HTR-8/SVneo (cell line): ENCODE measurements at regions not wholly inside any gene's neighbourhood (a gene's known extent, or its start where the extent isn't known, plus 50 kb on each side); places are given as distances from the start of the nearest gene placed in this dataset.

Experiments used
- DNase-seq: peaks from one replicate; pipeline ENCODE4 v3.0.0; 2011; ENCODE audit warnings: low spot score, mixed read lengths; ENCODE audit not compliant: insufficient read length
- FAIRE-seq: peaks from 2 replicates; lab custom pipeline; 2011; peaks lifted over from hg19 to GRCh38; lab: Jason Lieb, UNC

DNA sequence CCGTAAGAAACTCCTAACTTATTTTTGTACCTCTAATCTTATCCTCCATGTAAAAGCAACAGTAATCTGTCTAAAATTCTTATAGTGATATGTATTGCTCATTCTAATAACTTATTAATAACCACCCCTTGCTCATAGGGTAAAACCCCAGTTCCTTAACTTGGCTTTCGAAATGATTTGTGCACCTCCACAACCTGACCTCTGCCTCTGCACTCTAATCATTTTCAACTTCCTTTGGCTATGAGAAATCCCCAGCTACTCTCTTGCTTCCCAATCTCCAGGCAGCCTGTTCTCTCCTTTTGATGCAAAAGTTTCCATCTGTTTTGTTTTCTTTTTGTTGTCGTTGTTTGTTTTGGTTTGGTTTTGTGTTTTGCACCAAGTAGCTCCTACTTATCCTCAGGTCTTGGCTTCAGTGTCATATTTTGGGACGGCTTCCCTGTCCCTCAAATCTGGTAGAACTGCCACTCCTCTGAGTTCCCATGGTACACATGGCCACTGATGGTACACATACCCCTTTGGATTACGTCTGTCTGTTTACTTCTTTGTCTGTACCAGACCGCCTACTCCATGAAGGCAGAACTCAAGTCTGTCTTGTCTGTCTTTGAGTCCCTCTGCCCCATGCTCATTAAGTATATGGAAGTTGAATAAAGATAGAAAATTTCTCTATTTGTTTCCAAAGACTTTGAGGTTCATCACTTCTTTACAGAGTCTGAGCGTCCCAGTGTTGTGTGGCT, 105.6 kb upstream of the TGFBR2 start:
- FAIRE-seq: no peak
- DNase-seq: no peak

DNA sequence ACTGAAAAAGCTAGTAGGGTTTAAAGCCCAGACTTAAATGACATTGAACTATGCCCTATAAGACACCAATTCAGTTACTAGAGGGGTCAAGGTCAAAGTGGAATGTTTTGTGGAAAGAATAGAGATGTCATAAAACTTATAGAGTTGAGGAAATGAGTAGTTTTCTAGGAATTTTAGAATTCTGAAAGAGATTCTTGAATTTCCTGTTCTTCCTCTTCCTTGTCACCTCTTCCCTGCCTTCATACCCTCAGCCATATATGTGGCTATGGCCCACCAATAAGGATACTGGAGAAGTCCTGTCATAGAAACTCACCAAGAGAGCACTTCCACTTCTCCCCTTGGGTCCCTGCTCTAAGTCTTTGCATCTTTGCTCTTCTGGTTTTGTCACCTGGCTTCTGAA, 104.9 kb upstream of the TGFBR2 start:
- FAIRE-seq (no peak), DNase-seq (no peak)

DNA sequence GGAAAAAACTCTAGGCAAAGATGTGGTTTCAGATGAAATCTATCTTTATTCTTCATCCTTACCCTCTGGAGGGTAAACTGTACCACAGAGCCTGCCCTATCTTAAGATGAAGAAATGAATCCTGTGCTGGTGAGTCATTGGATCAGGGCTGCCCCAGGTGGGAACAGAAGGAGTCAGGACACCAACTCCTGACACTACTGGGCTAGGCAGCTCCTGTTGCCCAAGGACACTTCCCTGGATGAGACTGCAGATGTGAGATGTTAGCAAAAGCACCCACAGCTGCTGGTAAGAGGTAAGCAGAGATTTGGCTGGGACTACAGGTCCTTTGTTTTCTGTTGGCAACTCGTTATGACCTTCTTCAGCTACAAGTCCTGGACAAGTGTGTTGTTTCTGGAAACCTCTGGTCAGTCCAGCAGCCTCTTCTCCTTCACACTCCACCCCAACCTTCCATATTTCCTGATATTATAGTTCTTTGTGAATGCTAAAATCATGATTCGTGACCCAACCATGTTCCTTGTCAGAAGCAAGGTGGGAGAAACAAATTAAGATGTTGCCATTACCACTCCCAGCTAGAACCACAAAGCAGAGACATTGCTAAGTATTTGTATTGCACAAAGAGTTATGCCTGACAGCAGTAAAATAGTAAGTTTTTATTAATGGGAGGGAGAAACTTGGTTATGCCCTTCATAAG, 104.2 kb upstream of the TGFBR2 start:
- no peak for DNase-seq
- no peak for FAIRE-seq

DNA sequence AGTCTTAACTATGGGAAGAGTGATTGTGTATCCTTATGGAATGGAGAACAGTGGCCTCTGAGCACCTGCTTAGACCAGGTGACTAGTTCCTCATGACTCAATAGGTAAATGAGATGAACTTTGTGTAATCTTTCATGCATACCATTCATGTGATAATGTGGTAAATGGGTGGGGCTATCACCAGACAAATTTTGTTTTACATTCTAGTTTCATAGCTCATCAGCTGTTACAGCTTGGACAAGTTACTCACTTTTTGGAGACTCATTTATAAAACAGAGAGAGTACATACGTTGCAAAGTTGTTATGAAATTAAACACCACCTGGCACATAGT, 103.7 kb upstream of the TGFBR2 start:
- FAIRE-seq: no peak
- DNase-seq: no peak

DNA sequence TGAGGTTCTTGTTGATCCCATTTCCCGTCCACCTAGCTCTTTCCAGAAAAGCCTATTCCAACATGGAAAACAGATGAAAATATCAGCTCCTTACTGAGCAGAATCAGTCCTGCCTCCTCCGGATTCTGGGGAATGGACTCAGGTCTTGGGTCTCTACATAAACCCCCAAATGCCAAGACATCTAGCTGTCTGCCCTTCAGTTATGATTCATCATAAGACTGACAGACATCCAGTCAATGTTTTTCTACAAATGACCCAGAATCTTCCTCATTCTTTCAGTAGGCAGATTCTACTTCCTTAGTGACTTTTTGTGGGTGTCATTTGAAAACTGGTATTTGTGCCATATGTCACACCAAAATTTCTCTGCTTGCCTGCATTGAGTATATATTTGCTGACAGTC, 103.0 kb upstream of the TGFBR2 start:
- no peak for FAIRE-seq
- no peak for DNase-seq

DNA sequence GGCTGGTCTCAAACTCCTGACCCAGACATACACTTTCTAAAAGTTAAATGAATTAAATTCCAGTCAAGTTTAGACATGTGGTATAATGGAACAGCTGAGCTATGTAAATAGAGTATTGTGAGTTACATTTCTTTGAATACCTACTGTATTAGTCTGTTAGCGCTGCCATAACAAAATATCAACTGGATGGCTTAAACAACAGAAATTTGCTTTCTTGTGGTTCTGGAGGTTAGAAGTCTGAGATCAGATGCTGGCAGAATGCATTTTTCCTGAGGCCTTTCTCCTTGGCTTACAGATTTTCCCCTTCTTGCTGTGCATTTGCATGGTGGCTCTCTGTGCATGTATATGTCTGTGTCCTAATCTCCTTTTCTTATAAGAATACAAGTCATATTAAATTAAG, 101.5 kb upstream of the TGFBR2 start:
- DNase-seq (no peak), FAIRE-seq (no peak)

DNA sequence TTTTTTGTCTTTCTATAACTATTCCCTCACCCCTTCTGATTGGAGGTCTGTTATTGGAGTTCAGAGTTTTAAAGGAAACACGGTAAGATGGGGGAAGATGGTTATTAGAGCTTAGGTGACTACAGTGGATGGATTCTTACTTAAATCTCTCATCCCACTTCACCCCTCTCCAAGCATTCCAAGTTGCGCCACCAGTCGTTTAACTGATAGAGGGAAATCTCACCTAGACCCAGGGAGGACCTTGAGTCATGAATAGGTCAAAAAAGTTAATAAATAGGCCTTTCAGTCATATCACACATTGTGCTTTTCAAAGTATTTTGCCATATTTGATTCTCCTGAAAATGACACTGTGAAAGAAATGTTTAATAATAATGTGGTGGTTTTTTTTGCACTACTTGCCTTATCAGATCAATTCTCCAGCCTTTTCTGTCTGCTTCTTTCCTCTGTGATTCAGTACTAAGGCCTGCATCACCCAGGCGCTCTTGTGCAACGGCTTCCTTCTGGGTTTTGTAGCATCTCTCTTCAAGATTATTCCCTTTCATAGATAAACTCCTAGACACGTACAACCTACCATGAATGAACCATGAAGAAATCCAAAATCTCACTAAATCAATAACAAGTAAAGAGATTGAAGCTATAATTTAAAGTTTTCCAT, 100.4 kb upstream of the TGFBR2 start:
- DNase-seq (no peak), FAIRE-seq (no peak)

DNA sequence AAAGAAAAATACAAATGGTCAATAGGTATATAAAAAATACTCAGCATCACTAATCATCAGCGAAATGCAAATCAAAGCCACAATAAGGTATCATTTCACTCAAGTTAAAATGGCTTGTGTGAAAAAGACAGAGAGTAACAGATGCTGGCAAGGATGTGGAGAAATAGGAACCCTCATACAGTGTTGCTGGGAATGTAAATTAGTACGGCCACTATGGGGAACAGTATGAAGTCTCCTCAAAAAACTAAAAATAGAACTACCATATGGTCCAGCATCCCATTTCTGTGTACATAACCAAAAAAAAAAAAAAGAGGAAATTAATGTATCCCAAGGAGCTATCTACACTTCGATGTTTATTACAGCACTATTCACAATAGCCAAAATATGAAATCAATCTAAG, 98.1 kb upstream of the TGFBR2 start:
- no peak for FAIRE-seq
- DNase-seq: no peak

DNA sequence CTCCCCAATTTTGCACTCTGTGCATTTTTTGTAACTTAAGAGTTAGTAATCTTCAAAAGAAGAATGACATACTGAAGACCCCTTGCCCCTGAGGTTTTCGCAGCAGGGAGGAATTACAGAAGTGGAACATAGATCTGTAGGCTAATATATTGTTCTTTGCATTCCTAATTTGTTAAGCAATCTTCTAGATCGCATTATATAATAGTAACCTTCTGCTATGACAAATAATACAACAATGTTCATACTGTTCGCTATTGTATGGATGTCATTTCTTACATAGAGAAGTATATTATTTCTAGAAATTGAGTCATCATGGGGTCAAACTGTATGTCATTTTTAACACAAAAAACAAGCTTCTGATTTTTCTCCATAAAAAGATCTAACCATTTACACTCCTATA, 95.8 kb upstream of the TGFBR2 start:
- FAIRE-seq (no peak), DNase-seq (no peak)

DNA sequence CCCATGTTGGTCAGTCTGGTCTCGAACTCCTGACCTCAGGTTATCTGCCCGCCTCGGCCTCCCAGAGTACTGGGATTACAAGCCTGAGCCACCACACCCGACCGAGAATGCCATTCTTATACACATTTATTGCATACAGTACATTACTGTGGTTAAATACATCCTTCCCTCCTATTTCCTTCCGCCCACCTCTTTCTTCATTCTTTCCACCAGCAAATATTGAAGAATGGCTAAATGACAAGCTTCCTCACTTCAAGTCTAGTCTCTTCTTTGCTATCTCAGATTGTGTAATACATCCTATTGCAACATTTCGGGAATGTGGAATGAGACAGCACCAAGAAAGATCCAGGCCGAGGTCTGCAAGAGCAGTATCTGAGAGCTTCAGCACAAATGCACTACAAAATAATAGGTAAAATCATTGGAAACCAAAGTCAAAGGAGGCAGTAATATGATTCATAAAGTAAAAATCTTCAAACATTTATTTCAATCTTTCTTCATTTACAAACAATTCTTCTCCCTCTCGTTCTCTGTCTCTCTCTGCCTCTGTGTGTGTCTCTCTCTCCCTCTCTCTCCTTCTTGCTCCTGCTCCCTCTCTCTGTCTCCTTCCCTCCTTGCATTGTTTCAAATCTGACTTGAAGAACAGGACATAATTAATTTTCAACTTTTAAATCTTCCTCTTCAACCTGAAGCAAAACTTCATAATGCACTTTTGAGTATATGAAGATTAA, 94.7 kb upstream of the TGFBR2 start:
- peak; percentile 72 for FAIRE-seq

DNA sequence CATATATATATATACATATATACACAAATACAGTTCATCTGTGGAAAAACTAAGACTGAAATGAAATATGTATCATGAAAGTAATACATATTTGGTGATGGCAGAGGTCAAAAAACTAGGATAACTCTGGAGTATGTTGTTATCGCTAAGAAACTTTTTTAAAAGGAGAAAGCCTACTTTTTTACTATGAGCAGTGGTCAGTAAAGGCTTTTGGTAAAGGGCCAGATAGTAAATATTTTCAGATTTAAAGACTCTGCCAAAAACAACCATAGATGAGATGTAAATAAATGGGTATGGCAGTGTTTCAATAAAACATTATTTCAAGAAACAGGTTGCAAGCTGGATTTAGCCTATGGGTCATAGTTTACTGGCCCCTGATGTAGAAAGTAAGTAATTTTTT, 93.8 kb upstream of the TGFBR2 start:
- DNase-seq (no peak), FAIRE-seq (no peak)

More for the DNA sequence above, 94.7 kb upstream of the TGFBR2 start:
- peak; percentile 68 for DNase-seq

DNA sequence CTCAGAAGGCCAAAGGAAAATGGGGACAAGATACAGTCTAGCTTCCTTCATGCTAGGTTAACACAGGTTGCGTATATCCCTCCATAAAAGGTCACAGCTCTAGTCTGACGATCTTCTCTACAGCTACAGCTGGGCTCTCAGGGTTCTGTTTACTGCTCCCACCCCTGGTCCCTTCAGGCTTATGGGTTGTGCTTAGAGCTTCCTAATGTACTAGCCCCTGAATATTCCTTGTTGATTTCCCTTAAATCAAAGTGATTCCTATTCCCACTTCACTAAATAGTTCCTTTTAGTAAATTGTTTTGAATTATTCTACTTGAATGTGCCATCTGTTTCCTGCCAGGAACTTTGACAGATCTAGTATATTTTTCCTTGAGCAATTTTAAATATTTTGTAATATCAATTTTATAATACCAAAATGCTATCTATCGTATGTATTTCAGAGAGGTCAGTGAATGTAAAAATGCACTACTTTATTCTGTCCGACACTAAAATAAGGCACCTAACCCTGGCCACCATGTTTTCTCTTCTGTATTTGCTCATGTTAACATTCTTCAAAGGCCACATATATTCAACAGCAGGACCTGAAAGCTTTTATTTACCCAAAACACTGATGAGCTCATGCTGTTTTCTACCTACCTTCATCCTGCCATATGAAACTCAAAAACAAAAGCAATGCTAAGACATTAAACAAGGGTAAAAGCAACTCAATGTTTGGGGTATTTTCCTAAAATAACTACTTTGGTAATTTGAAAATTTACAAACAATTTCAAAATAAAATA, 92.8 kb upstream of the TGFBR2 start:
- no peak for DNase-seq
- no peak for FAIRE-seq

DNA sequence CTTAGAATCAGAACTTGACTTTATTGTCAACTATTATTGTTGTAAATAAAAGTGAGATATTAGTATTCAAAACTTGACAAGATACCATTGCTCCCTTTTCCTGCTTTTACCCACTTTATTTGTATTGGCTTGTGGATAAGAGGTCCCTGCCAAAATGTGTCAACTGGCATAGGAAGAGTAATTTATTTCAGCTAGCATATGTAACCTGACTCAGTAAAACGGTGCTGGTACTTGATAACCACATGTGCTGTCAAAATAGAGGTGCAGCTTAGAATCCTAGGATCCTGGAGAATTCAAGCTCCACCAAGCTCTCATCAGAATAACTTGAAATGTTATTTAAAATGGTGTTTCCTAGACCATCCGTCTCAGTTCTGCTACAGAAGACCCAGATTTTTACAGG, 90.2 kb upstream of the TGFBR2 start:
- FAIRE-seq (no peak), DNase-seq (no peak)

DNA sequence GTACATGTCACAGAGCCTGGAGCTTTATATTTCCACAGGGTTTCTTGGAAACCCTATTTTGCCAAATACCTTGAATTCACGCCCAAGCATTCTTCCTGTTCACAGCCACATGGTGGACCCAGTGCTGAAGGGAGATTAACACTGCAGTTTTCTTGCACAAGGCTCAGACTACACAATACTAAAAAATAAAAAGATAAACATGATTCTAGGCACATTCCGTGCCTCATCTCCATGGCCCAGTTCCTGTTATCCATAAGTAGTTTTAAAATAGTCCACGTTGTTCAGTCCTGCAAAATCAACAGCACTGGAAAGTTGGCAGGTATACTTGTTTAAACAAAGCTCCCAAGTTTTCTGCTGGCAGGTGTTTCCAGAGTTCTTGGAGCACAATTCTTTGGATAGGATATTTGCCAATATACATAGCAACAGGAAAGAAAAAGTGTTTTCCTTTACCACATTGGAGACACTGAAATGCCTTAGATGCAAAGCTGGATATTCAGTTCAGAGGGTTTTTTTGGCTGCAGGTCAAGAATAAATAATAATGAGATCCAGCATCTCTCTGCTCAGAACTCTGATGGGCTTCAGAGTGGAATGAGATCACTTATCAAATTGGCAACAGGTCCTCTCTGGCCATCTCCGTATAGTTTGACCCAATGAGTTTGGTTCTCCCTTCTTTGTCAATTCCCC, 88.1 kb upstream of the TGFBR2 start:
- FAIRE-seq (no peak), DNase-seq (no peak)

DNA sequence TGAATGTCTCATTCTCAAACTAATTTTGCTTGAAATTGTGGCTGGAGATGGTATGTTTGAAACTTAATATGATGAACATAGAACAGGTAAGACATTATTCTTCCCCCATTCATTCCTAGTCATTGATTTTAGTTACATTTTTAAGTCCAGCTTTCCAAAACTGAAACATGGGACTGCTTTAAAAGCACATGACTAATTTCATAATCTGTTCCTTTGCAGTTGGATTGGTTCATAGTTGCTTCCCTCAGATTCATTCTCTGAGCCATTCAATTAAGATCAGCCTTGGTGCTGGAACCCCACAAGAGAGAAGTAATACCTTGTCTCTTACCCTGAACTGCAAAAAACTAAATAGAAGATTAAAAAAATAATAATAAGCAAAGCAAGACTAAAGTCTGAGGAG, 87.5 kb upstream of the TGFBR2 start:
- FAIRE-seq (no peak), DNase-seq (no peak)

DNA sequence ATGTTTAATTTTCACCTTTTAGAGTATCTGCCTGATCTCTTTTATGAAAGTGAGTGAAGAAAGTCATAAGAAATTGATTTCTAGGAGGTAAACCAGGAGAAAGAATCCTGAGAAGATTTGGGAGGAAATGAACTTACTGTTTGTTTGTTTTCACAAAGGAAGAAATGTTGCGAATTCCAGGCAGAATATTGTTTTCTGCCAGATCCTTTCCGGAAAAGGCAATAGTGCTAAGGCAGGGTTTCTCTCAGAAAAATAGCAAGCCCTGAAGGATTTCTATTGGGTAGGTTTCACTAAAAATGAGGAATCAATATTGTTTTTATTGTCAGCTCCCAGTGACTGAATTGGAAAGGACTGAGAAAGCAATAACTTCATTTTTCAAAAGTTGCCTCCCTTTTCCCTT, 85.7 kb upstream of the TGFBR2 start:
- no peak for FAIRE-seq
- no peak for DNase-seq

DNA sequence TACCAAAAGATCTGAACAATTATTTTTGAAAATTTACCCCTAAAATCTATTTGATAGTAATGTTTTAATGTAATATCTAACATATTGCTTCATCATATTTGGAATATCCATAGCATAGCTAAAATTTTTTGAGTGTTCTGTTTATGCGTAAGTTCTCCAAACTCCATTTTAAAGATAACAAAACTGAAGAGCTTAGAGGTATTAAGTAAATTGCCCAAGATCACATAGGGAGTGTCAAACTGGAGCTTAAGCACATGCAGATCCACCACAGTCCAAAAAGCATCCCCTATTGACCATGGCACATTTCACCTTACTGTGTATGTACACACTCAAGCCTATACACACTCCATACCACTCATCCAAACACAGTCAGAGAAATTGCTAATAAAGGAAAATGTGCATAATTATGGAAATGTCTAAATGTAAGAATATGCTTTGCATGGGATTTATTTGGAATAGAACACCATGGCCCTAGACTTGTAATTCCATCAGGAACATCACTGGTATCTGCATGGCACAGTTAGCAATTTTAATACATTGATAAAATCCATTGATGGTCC, 85.2 kb upstream of the TGFBR2 start:
- DNase-seq (no peak), FAIRE-seq (no peak)

DNA sequence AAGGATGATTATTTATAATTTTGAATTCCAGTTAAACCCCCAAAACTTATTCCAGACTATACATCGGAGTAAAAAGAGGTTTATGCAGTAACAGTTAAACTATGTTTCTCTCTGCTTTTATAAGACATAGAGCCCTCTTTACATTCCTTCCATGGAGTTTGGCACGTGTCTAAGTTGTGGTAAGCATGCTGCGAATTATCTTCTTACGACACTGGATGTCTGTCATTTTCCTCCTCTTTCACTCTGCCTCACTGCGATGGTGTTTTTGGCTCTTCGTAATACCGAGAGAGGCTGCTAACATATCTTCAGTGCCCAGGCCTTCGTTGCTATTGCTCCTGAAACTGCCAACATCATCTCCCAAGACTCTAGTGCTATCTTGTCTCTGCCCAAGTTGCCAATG, 83.9 kb upstream of the TGFBR2 start:
- FAIRE-seq (peak; percentile 23), DNase-seq (no peak)

DNA sequence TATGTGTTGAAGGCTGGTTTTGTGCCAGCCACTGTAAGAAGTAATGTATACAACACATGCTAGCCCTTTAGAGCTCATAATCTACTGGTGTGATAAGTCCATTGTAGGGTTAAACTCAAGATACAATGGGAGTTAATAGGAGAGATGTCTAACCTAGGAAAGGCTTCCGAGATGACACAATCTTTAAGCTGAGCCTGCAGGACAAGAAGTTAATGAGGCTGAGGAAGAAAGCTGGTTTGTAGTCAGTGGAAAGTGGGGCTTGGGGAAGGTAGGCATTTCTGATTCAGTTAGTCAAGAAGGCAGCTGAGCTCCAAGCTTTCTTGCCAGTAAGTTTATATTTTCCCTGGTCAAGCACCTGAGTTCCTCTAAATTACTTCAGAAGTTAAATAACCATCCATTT, 83.0 kb upstream of the TGFBR2 start:
- no peak for FAIRE-seq
- no peak for DNase-seq
